Activated CD8-positive, alpha-beta memory T cell treated with anti-CD3 and anti-CD28 coated beads, Interleukin-2, amount 50 U/mL, for 24 hours (primary cell): ENCODE measurements at regions not wholly inside any gene's neighbourhood (a gene's known extent, or its start where the extent isn't known, plus 50 kb on each side); places are given as distances from the start of the nearest gene placed in this dataset.

Experiments used
- DNase-seq: peaks from one replicate; pipeline ENCODE4 v3.0.0-alpha.2; 2020; ENCODE audit errors: extremely low read depth

DNA sequence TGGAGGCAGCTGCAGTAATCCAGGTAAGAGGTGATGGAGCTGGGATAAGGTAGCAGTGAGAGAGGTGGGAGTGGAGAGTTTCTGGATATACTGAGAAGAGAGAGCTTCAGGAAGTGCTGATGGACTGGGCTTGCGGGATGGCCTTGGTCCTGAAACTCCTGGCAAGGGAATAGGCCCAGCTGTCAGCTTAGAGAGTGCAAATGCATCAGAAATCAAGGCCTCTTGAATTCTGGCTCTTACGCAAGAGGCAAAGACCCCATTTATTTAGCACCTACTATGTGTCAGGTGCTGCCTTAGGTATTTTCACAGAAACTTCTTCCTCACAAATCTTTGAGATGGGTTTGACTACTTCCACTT, 227.2 kb upstream of the MAP3K1 start:
- no peak for DNase-seq

DNA sequence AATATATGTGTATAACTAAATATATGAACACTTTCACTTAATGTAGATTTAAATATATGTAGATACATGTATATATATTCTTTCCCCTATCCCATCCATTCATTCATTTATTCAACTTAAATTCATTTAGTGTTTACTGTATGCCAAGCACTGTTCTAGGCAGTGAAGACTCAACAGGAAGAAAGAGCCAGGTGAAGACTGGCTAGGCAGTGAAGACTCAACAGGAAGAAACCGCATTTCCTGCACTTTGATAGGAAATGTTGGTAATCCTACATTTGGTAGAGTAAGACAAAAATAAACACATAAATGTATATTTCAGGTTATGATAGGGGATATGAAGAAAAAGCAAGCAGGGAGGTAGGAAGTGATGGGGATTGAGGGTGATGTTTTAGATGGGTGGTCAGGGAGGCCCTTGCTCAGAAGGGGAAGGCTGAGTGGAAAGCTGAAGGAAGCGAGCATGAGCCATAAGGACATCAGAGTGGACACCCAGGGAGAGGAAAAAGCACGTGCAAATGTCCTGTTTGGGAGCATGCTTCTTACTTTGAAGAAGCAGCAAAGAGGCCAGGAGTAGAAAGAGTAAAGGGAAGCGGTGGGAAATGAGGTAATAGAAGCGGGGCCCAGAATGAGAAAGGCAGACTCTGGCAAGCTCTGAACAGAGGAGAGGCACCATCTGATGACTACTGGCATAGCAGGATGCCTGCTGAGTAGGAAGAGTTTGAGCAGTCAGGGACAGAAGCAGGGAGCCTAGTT, 227.8 kb upstream of the MAP3K1 start:
- no peak for DNase-seq

DNA sequence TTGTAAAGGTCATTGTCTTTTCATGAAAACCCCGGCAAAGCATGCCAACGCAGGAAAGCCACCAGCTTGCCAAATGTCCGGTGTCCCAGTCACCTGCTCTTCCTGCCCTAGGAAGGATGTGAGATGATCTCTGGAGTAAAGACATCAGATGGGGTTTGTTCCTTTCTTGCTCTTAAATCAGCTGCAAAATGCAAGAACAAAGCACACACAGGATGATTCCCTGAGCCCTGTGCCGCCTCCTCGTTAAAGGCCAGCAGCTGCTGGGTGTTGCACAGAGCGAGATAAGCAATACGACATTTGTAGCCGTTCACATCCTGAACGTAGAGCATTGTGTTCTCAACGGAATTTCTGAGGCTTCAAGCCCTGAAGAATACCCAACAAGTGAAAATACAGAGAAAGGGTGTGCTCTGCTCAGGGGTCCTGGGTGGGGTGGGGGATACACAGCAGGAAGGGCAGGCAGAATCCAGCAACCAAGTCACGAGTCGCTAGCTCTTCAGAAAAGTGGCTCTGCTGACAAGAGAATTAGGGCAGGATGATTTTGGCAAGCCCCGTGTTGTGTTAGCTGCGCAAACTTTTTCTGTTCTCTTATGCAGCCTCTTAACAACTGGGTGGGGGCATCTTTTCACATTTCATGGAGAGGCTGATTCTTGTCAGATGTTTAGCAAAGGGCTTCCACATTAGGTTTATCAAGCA, 229.2 kb upstream of the MAP3K1 start:
- DNase-seq = no peak

DNA sequence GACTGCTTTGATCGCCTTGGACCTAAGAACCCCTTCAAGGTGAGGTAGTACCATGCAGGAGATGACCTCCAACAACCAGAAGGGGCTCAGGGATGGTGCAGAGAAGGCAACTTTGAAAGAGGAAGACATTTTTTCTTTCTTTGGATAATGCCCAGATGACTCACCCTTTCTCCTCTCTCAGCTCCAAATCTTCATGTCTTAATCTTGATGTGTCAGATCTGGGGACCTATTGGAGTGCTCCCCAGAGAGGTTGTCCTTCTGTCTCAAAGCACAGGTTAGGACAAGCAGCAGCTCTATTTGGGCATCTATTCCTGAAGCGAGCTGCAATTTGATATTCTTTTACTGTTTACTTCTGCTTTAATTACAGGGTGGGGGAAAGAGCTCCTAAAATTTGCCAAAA, 229.9 kb upstream of the MAP3K1 start:
- no peak for DNase-seq

DNA sequence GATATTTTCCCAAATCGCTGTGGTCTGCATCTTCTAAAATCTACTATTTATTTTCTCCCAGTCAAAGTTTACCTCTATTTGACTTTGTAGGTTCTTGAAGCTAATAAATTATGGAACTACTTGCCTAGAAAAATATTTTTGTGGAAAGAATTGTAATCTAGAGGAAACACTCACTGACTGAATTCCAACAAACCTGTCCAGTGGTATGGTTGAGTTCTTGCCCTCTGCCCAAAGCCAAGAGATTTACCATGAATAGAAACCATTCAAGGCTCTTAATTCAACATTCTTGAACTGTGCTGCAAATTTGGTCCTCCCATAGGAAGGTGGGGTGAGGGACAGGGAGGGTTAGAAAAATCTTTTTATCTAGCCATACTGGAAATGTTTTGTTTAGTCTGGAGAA, 233.9 kb upstream of the MAP3K1 start:
- no peak for DNase-seq

DNA sequence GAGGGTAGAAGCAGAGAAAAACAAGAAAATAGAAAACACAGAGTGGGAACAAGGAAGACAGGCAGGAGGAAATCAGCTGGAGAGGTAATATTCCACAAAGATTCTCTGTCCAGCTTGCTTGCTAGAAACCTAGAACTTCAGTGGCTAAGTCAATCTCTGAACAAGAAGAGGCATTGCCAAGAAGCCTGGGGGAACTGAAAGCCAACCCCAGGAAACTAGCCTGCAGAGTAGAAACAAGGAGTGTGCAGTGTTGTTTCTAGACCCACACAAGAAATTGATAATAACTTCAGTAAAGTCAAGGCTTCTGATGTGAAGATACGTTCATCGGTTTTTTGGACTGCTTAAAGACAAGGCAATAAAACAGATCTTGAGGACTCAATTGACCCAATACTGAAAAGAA, 234.5 kb upstream of the MAP3K1 start:
- no peak for DNase-seq

DNA sequence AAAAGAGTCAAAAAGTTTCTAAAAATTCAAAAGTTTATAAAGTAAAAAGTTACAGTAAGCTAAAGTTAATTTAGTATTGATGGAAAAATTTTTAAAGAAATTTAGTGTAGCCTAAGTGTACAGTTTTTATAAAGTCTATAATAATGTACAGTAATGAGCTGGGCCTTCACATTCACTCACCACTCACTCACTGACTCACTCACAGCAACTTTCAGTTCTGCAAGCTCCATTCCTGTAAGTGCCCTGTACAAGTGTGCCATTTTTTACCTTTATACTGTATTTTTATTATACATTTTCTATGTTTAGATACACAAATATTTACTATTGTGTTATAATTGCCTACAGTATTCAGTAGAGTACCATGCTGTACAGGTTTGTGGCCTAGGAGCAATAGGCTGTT, 239.5 kb upstream of the MAP3K1 start:
- no peak for DNase-seq

DNA sequence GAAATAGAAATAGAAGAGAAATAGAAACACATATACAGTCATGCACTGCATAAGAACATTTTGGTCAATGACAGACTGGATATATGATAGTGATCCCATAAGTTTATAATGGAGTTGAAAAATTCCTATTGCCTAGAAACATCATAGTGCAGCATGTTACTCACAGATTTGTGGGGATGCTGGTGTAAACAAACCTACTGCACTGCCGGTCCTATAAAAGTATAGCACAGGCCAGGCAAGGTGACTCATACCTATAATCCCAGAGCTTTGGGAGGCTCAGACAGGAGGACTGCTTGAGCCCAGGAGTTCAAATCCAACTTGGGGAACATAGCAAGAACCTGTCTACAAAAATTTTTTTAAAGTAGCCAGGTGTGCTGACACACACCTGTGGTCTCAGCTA, 240.6 kb upstream of the MAP3K1 start:
- DNase-seq = no peak

DNA sequence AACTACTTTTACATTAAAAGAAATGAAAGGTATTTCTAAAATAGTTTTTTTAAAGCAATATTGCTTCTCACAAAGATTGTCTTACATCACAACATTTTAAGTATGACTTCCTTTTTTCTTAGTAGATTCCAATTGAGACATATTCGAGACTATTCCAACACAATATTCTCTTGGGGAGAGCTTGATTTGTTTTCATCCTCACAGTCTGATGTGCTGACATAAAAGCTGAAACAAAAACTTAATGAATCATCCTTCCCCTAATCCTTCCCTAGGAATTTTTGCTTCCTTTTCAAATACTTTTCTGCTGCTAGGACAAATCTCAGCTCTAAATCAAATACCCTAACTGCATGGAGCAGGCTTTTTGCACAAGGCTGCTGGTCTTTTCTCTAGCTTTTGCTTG, 245.8 kb upstream of the MAP3K1 start:
- DNase-seq = no peak

DNA sequence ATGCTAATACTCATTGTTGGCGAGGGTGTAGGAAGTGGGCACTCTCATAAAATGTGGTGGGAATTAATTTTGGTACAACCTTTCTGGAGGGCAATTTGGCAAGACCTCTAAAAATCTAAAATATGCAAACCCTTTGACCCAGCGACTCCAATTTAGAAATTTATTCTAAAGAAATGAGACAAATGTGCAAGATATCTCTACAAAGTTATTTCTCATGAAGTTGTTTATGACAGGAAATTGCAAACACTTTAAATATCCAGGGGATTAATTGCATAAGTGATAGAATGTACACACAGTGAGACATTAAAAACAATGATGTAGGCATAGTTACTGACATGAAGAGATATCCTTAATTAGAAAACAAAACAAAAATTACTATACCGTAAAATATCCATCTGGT, 246.3 kb upstream of the MAP3K1 start:
- DNase-seq = no peak

DNA sequence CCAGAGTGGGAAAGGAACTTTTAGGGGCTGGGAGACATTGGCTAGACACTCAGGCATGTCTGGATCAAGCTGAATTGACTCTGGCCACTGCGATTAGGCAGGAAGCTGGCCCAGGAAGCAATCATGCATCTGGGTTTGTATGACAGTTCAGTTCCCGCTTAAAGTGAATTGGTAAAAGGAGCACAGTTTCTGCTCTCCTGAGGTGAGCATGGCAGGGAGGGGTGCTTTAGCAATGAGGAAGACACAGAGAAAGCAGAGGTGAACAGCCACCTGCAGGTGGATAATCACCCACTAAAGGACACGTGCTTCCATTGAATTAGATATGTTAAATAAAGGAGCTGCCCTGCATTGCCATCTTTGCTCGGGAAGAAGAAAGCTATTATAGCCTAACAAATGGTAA, 248.1 kb upstream of the MAP3K1 start:
- DNase-seq = no peak

DNA sequence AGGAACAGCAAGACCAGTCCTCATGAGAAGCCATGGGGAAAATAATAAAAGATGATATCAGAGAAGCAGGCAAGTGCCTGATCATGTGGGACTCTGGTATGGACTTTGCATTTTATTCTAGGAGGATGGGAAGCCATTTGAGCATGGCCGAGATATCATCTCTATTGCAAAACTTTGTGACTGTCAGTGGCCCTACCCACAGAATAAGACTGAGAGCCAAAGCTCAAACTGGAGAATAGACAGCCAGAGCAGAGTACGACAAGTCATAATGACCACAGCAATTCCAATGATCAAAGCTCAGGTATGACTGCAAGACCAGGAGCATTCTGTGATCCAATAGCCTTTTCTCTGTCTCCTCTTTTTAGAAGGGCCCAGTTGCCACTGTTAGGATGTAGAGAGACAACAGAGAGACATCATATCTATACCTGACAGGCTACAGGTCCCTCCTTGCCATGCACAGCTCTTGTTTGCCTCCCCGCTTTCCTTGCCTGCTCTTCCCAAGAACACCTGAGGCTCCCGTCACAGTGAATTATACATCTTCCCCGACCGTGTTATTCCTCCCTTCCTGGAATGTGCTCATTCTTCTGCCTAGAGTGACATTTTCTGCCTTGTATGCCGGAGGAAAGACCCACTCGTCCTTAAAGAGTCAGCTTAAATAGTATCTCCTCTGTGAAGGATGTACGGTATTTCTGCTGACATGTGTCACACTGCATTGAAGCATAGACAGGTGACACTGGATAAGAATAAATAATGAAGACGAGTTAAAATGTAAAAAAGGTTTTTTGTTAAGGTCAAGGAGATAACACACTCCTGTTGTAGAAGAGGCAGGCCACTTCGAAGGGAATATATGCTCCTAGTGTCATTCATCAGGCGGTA, 248.7 kb upstream of the MAP3K1 start:
- DNase-seq = no peak

DNA sequence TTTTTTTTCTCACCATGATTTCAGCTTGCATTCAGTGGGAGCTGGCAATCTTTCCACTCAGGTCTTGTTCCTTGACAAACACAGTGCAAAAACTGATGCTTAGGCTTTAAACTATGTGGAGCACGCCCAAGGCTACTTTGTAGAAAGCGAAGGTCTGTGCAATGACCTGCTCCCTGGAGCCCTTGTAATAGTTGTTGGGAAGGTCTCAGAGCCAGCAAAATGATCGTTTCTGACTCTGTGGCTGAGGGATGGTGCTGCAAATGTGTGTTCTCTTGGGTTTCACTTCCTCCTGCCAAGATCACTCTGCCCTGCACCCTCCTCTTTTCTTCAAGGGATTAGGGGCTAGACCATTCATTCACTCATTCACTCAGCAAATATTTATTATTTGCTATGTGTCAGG, 249.7 kb upstream of the MAP3K1 start:
- DNase-seq = no peak

DNA sequence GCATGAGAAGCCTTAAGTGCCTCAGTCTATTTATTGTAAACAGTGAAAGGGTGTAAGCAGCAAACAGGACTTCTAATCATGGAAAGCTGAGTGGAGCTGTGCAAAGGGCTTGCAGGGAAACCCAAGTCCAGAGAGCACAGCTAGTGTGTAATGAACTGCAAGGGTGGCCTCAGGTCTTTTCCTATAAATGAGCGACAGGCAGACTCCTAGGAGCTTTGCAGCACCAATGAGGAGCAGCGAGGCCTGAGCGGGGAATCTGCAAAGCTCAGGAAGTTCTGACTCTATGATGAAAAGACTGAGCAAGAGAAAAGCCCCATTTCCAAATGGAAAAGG, 250.1 kb upstream of the MAP3K1 start:
- DNase-seq = no peak

DNA sequence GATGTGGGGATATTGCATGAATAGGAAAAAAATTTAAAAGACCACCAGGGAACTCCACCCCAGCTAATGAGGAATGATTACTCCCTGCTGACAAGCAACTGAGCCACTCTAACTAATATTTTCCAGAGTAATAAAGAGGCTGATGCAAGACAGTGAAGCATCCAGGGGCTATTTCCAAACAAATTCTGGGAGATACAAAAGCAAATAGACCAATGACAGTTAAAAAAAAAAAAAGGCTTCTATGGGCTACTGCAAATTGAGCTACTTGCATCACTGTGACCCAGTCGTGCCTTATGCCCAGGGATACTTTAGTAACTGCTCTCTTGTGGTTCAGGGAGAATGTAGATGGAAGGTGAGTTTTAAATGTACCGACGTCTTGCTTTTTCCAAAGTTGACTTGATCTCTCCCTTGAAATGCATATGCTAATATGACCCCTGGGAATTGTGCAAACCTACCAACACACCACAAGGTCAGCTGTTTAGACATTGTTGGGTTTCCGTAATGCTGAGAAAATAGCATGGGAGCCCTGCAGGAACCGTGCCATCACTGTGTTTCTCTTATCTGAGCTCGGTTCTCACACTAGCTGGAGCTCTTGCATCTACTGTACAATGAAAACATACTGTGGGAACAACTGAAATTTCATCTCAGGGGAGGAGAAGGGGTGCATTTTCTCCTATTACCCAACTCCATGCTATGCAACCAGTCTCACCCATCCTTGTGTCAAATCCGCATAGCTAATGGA, 250.6 kb upstream of the MAP3K1 start:
- DNase-seq = no peak

DNA sequence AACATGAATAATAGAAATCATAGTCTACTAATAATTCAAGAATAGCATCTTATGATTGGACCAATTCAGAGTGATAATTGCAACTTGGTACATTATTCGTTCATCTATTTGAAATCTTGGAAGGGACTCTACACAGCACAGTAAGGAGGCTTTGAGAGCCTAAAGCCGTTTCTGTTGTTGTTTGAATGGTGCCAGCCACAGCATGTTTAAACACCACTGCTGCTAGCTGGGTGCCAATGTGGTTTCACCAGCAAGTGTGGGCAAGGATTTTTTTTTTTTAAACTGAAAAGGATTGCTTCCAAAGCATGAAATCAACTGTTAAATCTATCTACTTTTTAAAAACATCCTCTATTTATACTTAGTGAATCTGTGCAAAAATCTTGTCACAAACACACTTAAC, 253.9 kb upstream of the MAP3K1 start:
- no peak for DNase-seq

DNA sequence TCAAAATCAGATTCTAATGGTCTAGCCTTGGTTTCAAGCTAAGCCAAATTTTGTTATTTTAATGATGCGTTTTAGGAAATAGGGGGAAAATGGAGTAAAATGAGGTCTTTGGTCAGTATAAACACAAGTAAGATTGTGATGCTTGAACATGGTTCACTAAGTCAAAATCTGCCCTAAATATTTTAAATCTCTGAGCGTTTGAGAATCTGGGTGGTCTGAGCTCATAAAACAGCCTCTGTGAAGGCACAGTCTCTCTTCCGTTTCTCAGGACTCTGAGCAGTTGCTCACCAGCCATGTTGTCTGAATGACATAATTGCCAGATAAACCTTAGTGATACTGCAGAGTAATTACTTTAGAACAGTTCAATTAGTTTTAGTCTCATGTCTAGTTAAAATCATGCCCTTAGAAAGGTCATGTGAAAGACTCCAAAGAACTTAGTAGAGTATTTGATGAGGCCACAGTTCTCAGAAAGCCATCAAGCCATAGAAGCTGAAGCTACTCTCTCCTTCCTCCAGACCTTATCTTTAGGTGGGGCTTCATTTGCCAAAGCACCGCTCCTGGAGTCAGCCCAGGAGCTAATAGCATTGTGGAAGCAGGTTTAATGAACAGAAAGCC, 257.1 kb upstream of the MAP3K1 start:
- no peak for DNase-seq

DNA sequence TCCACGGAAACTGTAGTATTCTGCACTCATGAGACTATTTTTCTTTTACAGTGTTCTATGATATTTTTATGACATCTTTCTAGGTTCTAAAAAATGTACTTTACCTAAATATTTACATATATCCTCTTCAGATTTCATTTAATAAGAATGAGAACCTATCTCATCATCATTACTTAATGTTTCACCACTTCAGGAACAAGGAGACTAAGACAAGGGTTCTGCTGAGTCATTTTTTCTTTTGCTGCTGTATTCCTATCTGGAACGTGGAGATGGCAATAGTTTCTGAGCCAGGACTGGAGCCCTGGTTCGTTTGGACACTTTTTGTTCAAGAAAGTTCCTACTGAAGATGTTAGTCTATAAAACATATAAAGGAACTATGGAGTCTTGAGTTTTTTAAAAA, 258.2 kb upstream of the MAP3K1 start:
- no peak for DNase-seq

DNA sequence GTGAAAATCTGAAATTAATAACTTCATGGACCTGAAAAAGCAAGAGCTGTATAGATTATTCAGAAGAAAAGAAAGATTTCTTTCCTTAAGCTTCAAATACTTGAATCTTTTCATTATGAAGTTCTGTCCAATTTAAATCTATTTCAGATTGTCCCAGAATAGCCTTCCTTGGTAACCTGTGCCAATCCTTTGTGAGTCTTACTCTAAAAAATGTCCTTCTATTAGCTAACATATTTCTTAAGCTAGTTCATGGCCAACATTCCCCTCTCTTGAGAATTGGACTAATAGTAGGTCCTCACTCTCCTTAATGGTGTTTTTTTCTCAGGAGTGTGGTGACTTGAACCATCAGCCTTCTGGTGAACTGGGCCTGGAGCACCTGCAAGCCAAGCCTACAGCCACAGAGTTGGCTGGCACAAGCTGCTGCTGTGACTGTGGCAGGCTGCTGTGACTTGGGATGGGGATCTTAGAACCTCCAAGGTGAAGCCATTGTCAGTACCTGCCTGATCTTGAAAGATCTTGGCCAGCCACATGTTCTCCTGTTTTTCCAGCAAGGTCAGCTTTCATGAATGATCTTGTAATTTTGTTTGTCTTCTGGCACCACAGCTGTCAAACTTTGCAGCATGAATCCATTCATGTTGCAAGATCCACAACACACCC, 262.6 kb upstream of the MAP3K1 start:
- no peak for DNase-seq

DNA sequence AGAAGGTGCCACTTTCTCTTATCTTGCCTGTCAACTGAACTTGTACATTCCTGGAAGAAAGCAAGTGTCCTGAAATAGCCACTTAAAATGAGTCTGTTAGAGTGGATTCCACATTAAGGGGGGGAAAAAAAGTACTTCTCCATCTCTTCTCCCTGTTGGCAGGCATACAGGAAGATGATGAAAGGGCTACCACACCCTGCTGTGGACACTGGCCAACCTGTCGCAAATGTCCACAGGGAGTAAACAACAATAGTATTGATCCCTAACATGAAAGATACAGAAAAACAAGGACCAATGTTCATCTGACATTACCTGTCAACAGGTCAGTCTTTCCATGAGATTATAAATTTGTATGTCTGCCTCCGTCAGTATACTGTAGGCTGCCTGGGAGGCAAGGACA, 265.1 kb upstream of the MAP3K1 start:
- DNase-seq = no peak
